Ecto neural progenitor cell (in vitro differentiated cells): ENCODE measurements at regions not wholly inside any gene's neighbourhood (a gene's known extent, or its start where the extent isn't known, plus 50 kb on each side); places are given as distances from the start of the nearest gene placed in this dataset.

ENCODE experiments used
- DNase-seq: peaks from one replicate; pipeline ENCODE4 v3.0.0-alpha.2; 2018; ENCODE audit warnings: low spot score

DNA sequence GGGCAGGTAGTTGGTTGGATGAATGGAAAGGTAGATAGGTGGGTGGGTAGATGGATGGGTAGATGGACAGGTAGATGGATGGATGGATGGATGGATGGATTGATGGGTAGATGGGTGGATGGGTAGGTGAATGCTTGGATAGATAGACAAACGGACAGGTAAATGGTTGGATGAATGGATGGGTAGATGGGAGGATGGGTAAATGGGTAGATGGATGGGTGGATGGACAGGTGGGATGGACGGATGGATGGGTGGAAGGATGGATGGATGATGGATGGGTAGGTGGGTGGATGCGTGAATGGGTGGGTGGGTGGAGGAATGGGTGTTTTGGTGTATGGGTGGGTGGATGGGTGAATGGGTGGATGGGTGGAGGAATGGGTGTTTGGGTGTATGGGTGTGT lies 50.1 kb upstream of the ASAP2 start:
- DNase-seq: no peak

DNA sequence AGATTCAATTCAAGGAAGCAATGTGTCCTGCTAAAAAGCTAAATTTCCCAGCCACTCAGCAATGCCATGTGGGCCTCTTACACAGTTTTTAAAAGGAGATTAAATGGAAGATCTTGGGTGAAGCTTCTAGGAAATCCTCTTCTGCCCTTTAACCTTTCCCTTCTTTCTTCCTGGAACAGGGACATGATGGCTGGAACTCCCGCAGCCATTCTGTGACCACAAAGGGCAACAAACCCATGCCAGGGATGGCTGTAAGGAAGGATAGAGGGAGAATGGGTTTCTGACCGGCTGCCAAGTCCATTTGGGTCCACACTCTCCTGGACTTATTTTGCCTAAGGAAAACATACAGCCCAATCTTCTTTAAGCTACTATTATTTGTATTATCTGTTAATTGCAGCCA lies 52.6 kb upstream of the ASAP2 start:
- no peak for DNase-seq

DNA sequence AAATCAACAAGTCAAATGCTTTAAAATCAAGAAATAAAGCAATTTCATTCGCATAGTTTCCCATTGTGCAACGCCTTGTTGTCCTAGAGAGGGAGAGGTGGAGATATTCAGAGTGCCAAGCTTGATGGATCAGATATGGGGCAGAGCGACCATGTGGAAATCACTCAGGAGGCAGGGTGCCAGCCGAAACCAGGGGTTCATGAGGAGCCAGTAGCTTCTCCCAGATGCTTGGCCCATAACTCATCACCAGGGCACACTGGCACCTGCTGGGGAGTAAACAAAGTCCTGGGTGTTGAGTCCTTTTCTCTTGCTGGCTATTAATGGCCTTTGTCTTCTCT lies 53.0 kb upstream of the ASAP2 start:
- no peak for DNase-seq

DNA sequence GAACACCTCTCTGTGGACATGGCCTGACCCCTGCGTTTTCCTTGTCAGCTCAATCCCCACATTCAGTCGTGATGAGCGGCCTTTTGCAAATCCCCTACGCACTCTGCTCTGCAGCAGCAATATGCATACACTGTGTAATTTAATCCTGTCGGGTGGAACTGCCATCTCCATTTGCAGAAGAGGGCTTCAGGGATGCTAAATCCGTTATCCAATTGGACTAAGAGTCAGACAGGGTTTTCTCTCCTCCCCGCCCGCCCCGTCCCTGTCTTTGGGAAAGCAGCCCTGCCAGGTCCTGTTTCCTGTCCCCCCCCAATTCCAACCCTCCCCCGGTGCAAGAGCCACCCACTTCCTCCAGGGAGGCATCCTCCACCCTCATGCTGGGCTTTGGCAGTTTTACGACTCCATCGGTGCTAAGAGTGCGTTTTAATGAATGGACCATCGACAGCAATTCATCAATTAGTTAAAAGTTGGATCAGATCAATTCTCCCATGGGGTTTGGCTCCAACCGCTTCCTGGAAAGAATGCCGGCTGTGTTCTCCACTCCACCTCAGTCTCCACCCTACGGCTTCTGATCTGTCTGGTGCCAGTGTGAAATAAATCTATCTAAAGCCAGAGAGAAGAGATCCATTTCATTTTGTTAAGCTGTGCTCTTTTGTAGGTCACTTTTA lies 53.5 kb upstream of the ASAP2 start:
- no peak for DNase-seq

DNA sequence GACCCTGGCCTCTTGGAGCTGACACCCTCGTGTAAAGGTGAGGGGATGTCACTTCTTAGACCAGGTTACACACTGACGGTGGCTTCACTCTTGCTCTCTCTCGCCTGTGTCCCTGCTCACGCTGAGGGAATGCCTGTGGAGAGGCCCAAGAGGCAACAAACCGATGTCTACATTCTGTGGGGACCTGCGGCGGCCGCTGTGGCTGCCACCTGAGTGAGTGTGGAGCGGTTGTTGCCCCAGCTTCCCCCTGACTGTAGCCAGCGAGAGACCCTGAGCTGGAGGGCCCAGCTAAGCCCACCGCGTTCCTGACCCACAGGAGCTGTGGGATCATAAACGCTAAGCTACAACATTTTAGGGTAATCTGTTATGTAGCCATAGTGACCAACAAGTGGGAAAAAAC lies 55.7 kb upstream of the ASAP2 start:
- no peak for DNase-seq

DNA sequence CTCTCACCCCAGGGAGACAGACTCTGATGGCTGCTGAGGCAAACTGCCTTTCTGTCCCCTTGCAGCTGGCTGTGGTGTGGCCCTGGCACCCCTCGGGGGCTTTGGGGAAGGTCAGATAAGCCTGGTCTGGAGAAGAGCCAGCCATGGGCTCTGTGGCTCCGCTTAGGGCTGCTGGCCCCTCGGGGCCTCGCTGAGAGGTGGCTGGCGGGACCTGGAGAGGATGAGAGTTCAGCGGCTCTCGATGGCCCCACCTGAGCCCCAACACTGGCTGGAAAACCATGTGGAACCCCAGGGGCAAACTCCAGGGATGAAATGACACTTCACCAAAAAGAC lies 56.1 kb upstream of the ASAP2 start:
- no peak for DNase-seq

DNA sequence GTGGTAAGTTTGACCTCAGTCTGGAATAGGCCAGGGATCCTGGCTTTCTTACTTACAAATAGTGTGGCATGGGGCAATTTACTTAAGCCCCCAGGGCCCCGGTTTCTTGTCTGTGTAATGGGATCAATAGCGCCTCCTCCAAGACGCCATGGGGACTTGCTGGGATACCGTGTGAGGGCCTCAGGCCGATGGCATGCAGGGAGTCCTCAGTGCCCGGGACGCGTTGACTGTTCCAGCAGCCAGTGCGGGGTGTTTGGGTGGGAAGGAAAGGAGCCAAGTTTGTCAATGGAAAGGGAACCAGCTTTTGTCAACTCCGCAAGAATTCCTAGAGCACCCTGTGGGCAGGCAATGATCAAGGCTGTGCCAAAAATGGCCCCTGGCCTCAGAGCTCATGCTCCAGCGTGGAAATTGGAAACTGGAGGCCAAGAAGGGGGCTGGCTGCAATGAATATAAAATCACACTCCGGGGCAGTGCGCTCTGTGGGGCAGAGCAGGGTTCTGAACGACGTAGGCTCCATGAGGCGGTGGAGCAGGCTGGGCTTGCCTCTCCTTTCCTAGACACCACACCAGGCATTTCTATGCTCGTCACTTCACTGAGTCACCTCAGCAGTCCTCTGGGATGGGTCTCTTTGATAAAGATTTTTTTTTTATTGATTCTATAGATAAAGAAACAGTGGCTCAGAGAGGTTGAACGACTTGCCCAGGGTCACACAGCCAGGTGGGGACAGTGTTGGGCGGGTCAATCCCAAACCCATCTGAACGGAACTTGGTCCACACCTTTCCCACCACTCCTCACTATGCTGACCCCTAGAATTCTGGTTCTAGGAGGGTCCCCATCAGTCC lies 56.7 kb upstream of the ASAP2 start:
- DNase-seq: no peak

DNA sequence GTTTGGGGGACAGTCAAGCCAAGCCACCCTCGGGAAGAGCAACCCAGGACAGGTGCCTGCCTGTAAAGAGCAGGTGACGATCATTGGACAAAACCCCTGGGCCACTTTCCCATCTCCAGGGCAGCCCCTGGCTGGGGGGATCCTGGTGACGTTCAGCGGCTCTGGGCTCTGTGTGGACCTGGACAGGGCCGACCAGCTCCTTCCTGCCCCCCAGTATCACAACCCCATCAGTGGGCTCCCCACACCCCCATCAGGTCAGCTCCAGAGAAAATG lies 57.3 kb upstream of the ASAP2 start:
- DNase-seq: no peak

DNA sequence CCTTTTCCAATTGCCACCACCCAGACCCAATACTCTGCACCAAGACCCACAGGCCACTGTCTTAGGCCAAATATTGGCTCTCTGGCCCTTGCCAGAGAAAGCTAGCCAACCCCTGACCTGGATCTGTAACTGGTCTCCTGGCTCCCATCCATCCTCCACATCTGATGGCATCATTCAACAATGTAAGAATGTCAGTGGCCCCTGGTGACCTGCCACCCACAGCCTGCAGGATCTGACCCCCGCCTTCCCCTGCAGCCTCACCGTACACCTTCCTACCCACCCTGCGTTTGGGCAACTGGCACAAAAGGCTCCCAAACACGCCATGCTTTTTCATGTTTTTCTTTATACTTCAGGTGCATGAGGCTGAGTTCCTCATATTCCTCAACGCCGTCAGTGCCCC lies 60.0 kb upstream of the ASAP2 start:
- no peak for DNase-seq

DNA sequence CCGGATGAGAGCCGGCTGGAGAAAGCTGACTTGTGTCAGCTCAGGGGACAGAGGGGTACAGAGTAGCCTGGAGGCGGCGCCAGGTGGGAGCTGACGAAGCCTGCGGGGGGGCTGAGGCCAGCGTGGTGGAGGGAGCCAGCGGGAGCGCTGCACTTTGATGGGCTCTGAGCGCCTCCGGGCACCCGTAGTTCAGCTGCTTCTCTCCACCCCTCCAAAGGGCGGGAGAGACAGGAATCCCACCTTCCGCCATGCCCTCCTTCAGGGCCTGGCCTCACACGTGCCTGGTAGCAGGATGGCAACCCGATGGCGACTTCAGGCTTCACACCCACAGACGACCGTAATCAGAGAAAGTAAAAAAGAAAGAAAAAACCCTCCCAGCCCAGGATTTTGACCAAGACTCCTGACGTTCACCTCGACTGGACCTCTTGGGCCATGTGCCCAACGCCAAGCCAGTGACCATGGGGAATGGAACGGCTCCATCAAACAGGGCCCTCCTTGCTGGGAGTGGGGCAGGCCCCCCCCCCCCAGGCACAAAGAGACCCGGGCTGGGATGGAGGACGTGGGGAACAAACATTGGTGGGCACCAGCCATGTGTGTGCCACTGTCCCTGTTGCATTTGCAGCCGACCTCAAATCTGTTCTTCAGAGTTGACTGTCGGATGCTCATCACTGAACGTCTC lies 60.7 kb upstream of the ASAP2 start:
- DNase-seq: no peak

DNA sequence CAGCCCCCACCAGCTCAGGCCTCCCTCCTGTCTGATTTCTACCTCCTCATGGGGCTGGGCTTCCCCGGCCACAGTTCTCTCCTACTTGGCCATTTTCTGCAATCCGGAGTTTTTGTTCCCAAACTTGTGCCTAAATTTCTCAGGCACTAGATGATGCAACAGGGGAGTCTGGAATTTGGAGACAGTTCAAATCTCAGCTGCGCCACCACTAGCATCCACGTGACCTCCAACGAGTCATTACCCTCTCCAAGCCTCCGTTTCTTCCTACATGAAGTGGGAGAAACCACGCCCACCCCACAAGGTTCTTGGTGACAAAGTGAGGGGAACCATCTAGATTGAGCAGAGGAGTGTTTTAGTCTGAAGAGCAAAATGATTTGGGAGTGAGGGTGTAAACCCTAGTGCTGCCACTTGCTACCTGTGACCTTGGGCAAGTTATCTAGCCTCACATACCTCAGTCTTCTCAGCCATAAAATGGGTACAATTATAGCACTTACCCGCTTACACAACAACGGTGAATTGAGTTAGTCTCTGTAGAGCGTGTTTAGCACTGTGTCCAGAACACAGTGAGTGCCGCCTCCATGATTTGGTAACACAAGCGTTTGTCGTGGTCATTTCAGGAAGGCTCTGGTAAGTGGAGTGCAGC lies 61.4 kb upstream of the ASAP2 start:
- no peak for DNase-seq

DNA sequence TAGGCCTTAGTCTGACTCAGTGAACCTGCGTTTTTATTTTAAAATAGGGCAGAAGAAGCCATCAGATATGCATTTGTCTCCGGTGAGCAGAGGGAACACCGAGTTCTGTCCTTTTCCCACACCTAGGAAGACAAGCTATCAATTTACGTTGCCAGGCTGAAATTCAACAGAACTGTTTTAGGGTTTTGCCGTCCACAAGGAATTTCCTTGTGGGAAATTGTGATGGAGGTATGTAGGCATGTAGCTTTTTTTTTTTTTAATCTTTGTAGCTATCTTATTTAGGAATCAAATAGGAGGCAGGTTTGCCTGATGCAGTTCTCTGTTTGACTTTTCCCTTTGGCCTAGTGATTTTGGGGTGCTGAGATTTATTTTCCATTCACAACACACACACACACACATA lies 62.0 kb upstream of the ASAP2 start:
- DNase-seq: no peak

DNA sequence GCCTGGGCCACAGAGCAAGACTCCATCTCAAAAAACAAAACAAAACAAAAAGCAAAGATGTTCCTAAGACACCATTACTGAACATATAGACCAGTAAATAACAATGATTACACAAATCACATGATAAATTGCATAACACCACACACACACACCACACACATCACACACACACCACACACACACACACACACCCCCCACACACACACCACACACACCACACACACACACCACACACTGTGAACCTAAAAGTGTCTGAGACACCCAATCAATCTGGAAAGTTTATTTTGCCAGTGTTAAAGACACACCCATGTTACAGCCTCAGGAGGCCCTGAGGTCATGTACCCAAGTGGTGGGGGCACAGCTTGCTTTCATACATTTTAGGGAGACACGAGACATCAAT lies 62.6 kb upstream of the ASAP2 start:
- no peak for DNase-seq

DNA sequence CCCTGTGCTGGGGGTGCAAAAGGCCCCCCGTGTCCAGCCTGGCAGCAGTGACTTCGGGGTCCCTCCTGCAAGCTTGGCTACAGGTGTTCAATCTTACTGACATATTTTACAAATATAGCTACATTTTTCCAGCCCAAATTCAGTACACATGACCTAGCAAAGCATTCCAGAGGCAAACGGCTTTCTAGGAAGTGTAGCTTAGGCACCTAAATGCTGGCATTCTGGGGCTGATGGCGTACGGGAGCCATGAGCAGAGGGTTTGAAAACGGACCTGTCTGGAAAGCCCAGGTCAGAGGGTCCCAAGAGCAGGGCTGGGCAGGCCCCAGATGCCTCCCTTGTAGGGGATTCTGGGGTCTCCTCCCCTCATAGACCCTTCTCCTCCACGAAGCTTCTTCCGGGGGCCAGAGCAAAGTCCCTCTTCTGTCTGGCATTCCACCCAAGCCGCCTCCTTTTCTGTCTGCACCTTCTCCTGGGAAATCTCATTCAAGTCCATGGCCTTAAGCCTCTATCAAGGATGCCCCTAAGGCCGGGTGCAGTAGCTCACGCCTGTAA lies 63.3 kb upstream of the ASAP2 start:
- no peak for DNase-seq

DNA sequence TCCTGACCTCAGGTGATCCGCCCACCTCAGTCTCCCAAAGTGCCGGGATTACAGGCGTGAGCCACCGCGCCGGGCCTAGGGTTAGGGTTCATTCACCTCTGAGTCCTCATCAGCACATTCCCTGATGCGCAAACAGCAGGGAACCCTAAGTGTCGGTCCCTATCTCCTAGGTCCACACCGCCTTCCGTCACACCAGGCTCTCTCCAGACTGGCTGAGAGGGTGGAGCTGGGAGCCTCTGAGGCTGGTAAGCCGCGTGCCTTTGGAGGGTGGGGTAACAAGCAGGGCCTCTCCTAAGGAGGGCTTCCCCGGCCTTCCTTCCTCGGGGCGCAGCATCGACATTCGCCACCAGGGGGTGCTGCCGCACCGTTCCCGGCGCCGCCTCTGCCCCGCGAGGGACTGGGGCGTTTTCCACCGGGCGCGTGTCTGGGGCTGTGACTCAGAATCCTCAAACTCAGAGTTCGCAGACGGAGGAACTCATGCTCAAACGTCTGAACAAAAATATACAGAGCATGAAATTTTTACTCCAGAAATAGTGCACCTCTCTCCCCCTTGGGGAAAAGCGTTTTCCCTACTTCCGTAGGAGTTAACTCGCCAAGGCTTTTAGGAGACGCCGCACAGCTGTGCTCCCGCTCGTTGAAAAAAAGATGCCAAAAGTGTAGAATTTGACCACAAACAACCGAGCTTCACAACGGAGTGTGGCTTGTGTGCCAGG lies 63.9 kb upstream of the ASAP2 start:
- DNase-seq: peak; percentile 94

DNA sequence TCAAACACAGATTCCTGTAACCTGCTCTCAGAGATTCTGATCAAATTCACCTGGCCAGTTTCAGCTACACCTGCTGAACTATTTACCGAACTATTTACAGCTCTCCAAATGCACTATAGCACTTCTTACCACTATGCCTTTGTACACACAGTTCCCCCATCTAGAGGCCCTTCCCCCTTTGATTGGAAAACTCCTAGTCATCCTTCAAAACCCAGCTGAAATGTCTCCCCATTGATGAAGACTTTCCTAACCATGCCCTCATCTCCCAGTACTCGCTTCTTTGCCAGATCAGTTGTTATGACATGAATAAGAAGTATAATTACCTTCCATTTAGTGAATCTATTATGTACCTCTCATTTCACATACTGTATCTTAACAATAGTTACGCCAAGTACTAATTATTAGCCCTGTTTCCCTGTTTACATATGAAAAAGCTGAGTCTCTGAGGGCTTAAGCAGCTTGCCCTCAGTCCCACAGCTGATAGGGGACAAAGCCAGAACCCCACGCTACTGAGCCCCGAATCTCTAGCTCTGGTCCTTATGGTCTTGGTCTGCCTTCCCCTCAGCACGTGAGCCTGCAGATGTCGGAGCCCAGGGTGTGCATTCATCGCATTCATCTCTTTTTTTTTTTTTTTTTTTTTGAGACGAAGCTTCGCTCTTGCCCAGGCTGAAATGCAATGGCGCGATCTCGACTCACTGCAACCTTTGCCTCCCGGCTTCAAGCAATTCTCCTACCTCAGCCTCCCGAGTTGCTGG lies 64.7 kb upstream of the ASAP2 start:
- no peak for DNase-seq

DNA sequence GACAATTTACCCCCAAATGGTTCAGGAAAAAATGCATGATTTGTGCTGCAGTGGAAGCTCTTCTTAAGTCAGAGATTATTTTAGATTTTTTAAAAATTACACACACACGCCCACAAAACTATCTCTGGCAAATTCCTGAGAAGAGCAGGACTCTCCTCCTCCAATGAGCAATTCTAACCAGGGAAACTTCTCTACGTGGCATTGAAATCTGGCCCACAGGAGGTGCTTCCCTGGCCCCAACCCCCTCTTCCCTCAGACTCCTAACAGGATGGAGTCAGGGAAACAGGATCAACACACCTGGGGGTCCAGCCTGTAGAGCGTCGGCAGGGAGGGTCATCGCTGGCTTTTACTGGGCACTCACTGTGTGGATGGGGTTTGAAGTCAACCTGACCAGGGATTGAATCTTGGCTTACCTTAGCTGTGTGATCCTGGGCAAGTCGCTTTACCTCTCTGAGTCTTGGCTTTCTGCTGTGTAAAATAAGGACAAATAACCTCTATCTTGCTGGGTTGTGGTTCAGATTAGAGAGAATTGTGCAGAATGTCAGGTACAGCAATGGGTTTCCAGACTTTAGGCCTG lies 65.4 kb upstream of the ASAP2 start:
- DNase-seq: no peak

DNA sequence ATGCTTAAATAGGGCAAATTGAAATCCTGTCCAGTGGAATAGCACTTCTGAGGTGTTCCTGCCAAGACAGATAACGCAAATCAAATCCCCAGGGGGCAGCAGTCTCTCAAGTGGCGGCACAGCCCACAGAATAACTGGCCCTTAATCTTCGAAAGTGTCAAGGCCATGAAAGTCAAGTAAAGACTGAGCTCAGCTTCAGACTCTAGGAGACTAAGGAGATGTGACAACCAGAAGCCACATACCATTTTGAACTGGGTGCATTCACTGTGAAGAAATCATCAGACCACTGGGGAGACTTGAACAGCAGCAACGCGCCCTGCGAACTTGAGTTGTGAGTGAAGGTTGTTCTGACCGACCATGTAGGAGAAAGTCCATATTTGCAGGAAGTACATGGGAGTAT lies 66.0 kb upstream of the ASAP2 start:
- DNase-seq: no peak

DNA sequence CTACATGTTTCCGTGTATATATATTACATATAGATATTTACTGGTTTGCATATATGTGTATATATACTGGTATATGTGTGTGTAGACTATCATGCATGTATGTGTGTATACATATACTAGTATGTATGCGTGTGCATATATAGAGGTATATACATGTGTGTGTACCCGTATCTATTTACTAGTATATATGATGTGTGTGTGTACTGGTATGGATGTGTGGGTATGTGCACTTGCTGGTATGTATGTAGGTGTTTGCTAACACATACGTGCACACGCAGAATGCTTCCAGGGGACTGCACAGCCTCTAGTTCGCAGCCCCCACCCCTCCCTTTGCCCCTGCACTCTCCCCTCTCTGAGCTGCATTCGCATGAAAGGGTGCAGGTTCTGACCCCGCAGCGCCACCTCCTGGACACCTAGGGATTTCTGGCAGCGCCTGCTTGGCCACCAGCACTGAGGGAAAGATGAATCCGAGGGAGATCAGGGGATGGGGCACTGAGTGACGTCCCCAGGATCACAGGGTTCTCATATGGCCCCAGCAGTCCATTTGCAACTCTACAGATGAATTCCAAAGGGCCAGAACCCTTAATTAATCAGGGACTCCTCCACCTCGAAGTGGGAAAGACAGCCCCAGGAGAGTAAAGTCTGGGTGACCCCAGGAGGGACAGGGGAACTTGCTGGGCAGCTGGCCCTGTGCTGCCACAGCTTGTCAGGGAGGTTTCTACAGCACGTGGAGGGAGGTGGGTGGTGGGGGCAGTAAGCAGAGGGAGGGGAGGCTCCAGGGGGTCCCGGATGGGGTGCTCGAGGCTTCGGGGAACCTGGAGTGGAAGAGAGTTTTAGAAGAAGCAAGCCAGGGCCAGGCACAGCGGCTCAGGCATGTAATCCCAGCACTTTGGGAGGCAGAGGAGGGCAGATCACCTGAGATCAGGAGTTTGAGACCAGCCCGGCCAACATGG lies 66.8 kb upstream of the ASAP2 start:
- peak; percentile 90 for DNase-seq
